ENCODE measurements at regions not wholly inside any gene's neighbourhood (a gene's known extent, or its start where the extent isn't known, plus 50 kb on each side); places are given as distances from the start of the nearest gene placed in this dataset.

- DNase-seq (no peak), ATAC-seq (ENCODE audit: low read depth) (no peak)
- H3K27ac ChIP-seq (ENCODE audit: insufficient read depth, low read length) = no peak overlapping the region
- in situ Hi-C loops (cut with MboI; ENCODE audit: low sequenced_read_pairs) (no loop called here), intact Hi-C loops (cut with micrococcal nuclease) (no loop called here), dilution Hi-C loops (cut with HindIII; ENCODE audit: low sequenced_read_pairs, unreplicated experiment) (no loop called here)
- no peaks in the 10 kb centered on the region for H4K20me1 ChIP-seq (ENCODE audit: insufficient read depth, low read length)
- H3K23ac ChIP-seq (ENCODE audit: low read depth, low read length) = no peak overlapping the region
- no peak overlapping the region for H2AFZ ChIP-seq (replicated peaks; ENCODE audit: low read length, poor library complexity)
- H3K4me3 ChIP-seq (ENCODE audit: insufficient read depth, low read depth, low read length) = no peak overlapping the region
- no peaks in the 10 kb centered on the region for H3K4me1 ChIP-seq (ENCODE audit: control insufficient read depth, insufficient read depth, low read length)
- no peaks in the 10 kb centered on the region for H3K27me3 ChIP-seq (ENCODE audit: control insufficient read depth, insufficient read depth, low read length)
- no peak overlapping the region for H2BK120ac ChIP-seq (ENCODE audit: low read depth, low read length)
- no TSS peak for BruUV-seq (replicated peaks)
- H2AK5ac ChIP-seq (ENCODE audit: low read depth, low read length) = no peak overlapping the region
- H2BK15ac ChIP-seq (ENCODE audit: low read depth, low read length) = no peak overlapping the region
- no peak overlapping the region for H3K18ac ChIP-seq (ENCODE audit: low read depth, low read length)
- H4K91ac ChIP-seq (ENCODE audit: insufficient read depth, low read depth, low read length) = no peak overlapping the region
- TF ChIP-seq CEBPB (IDR thresholded peaks at IDR 0.05; ENCODE audit: low read depth, low read length) (no peak), FOS (IDR thresholded peaks at IDR 0.05; ENCODE audit: low read depth, low read length) (no peak), SMC3 (IDR thresholded peaks at IDR 0.05; ENCODE audit: low read depth, low read length) (no peak)
- H2AK9ac ChIP-seq (replicated peaks; ENCODE audit: low read depth, low read length, poor library complexity) = no peak overlapping the region
- H4K5ac ChIP-seq (ENCODE audit: low read depth, low read length) = no peak overlapping the region
- ChIA-PET CTCF (no interaction called here), POLR2A (ENCODE audit: unreplicated experiment) (no interaction called here)
- H2BK5ac ChIP-seq (ENCODE audit: low read depth, low read length, poor library complexity, severe bottlenecking) = no peak overlapping the region
- no peaks in the 10 kb centered on the region for H3K9me1 ChIP-seq (ENCODE audit: insufficient read depth, low read length)
- no peak overlapping the region for H3K4me2 ChIP-seq (ENCODE audit: low read depth, low read length)
- H3K79me1 ChIP-seq (ENCODE audit: low read depth in 1 of 2, low read length in 2 of 2) = no peaks in the 10 kb centered on the region
- no peak overlapping the region for H2BK20ac ChIP-seq (ENCODE audit: low read depth, low read length)
- H3K4ac ChIP-seq (ENCODE audit: low read depth, low read length) = no peak overlapping the region
- H3K9ac ChIP-seq (ENCODE audit: low read depth, low read length) = no peak overlapping the region
- H4K8ac ChIP-seq (ENCODE audit: low read depth in 2 of 2, low read length in 2 of 2) = no peak overlapping the region
- H3K9me3 ChIP-seq (ENCODE audit: control insufficient read depth, insufficient read depth, low read length) = peaks cover 4% of the 10 kb centered on the region; the same call in 1 of the 2 replicates
- no peak overlapping the region for H3K14ac ChIP-seq (replicated peaks; ENCODE audit: low read depth, low read length)
- H3K36me3 ChIP-seq (ENCODE audit: control insufficient read depth, insufficient read depth, low read length) = no peaks in the 10 kb centered on the region
- no CpG with 5 or more reads among the region's 6 CpGs for whole genome bisulfite sequencing, 2 experiments (ENCODE audit: extremely low coverage in 2 of 2, insufficient read length in 1 of 2)
- no peak overlapping the region for H3K56ac ChIP-seq (ENCODE audit: extremely low read depth, insufficient read depth, low read length)
Observed at GRCh38 chr1:239608469-239608868, 222.1 kb downstream of the CHRM3 start.

Measured in IMR-90 (cell line).